Naive thymus-derived CD8-positive, alpha-beta T cell (primary cell): ENCODE measurements at regions not wholly inside any gene's neighbourhood (a gene's known extent, or its start where the extent isn't known, plus 50 kb on each side); places are given as distances from the start of the nearest gene placed in this dataset.

Experiments
- ATAC-seq, 2 donors: fragments of 150-1000 bp; cut with Tn5 transposase in 1 of 2; sonication (Bioruptor Pico), chemical (Tn5 transposase) in 1 of 2; 1 replicate in 1 of 2; 2 replicates in 1 of 2; pipeline ENCODE4 v1.10.0; 2021; ENCODE audit warnings: mild to moderate bottlenecking in 2 of 2, moderate library complexity in 2 of 2
- POLR2A ChIA-PET: fragments of 350-600 bp; sonication (Branson Sonifier 250); formaldehyde crosslinking; loops from one replicate; lab custom pipeline; 2021; ENCODE audit warnings: antibody characterized with exemption; lab: Charles Lee
- DNase-seq, 10 donors: peaks; one replicate each; pipeline versions ENCODE4 v3.0.0 to v3.0.0-alpha.2; 2020 to 2022
- H3K27ac Mint-ChIP-seq, 10 donors: one replicate each; pipeline ENCODE4 v1.8.0; 2020 to 2022; ENCODE audit warnings: mild to moderate bottlenecking in 10 of 10, mixed read lengths in 10 of 10, moderate library complexity in 4 of 10, inconsistent platforms in 1 of 10
- H3K27me3 Mint-ChIP-seq, 5 donors: one replicate each; pipeline ENCODE4 v1.8.0; 2021 to 2022; ENCODE audit warnings: mixed read lengths in 5 of 5
- H3K36me3 Mint-ChIP-seq, 3 donors: one replicate each; pipeline ENCODE4 v1.8.0; 2020 to 2022; ENCODE audit warnings: mixed read lengths in 3 of 3, mild to moderate bottlenecking in 2 of 3, inconsistent platforms in 1 of 3
- H3K4me1 Mint-ChIP-seq, 4 donors: one replicate each; pipeline ENCODE4 v1.8.0; 2021 to 2022; ENCODE audit warnings: mixed read lengths in 4 of 4
- H3K4me3 Mint-ChIP-seq, 10 donors: one replicate each; pipeline ENCODE4 v1.8.0; 2020 to 2022; ENCODE audit warnings: mild to moderate bottlenecking in 10 of 10, mixed read lengths in 10 of 10, moderate library complexity in 6 of 10, inconsistent platforms in 1 of 10
- H3K9me3 Mint-ChIP-seq, 9 donors: one replicate each; pipeline ENCODE4 v1.8.0; 2020 to 2022; ENCODE audit warnings: mixed read lengths in 9 of 9, mild to moderate bottlenecking in 3 of 9, inconsistent platforms in 1 of 9, moderate library complexity in 1 of 9

GRCh38 chr10:130751106-130751840 lies 560.2 kb downstream of the TCERG1L start:
- ATAC-seq, result no peak

GRCh38 chr10:130751851-130752250 lies 559.7 kb downstream of the TCERG1L start:
- DNase-seq, result no peak
- Mint-ChIP-seq H3K4me1 (no peaks in the 10 kb centered on the region), H3K27ac (no peak overlapping the region), H3K4me3 (no peak overlapping the region), H3K27me3 (peaks cover 0 to 12% (median 3%) of the 10 kb centered on the region in 5 donors), H3K9me3 (peaks cover 0 to 25% (median 8%) of the 10 kb centered on the region in 9 donors), H3K36me3 (no peaks in the 10 kb centered on the region)
- POLR2A ChIA-PET, result no interaction called here
- ATAC-seq, result no peak

More at GRCh38 chr10:130751106-130751840, 560.2 kb downstream of the TCERG1L start:
- Mint-ChIP-seq H3K27ac (no peak overlapping the region), H3K36me3 (no peaks in the 10 kb centered on the region), H3K4me1 (no peaks in the 10 kb centered on the region), H3K4me3 (no peak overlapping the region), H3K27me3 (peaks cover 0 to 12% (median 3%) of the 10 kb centered on the region in 5 donors), H3K9me3 (peaks cover 0 to 23% (median 8%) of the 10 kb centered on the region in 9 donors)
- POLR2A ChIA-PET, result no interaction called here
- no peak for DNase-seq

- DNase-seq (no peak), ATAC-seq (no peak)
- Mint-ChIP-seq H3K9me3 (peaks cover 0 to 25% (median 9%) of the 10 kb centered on the region in 9 donors), H3K36me3 (no peaks in the 10 kb centered on the region), H3K4me3 (no peak overlapping the region), H3K27me3 (no peaks in the 10 kb centered on the region), H3K4me1 (no peaks in the 10 kb centered on the region), H3K27ac (peak overlapping the region in 1 of 10 donors; percentile 33)
- POLR2A ChIA-PET, result no interaction called here
Observed at GRCh38 chr10:130756651-130757050, 554.9 kb downstream of the TCERG1L start.

GRCh38 chr10:130757271-130757670 lies 554.2 kb downstream of the TCERG1L start:
- H3K4me1 Mint-ChIP-seq, result no peaks in the 10 kb centered on the region
- POLR2A ChIA-PET, result no interaction called here
- DNase-seq (no peak), ATAC-seq (no peak)
- H3K4me3 Mint-ChIP-seq, result no peak overlapping the region
- H3K27ac Mint-ChIP-seq, result no peak overlapping the region
- H3K36me3 Mint-ChIP-seq, result no peaks in the 10 kb centered on the region
- H3K9me3 Mint-ChIP-seq, result peaks cover 0 to 25% (median 9%) of the 10 kb centered on the region in 9 donors
- peaks cover 0 to 4% (median 0%) of the 10 kb centered on the region in 5 donors for H3K27me3 Mint-ChIP-seq

GRCh38 chr10:130757821-130758489 lies 553.6 kb downstream of the TCERG1L start:
- Mint-ChIP-seq H3K27ac (no peak overlapping the region), H3K36me3 (no peaks in the 10 kb centered on the region), H3K4me1 (no peaks in the 10 kb centered on the region), H3K9me3 (peaks cover 0 to 25% (median 9%) of the 10 kb centered on the region in 9 donors), H3K4me3 (no peak overlapping the region), H3K27me3 (peaks cover 0 to 4% (median 0%) of the 10 kb centered on the region in 5 donors)
- ATAC-seq (no peak), DNase-seq (no peak)
- POLR2A ChIA-PET, result no interaction called here

- Mint-ChIP-seq H3K36me3 (no peaks in the 10 kb centered on the region), H3K4me1 (no peaks in the 10 kb centered on the region), H3K27me3 (peaks cover 0 to 6% (median 0%) of the 10 kb centered on the region in 5 donors), H3K4me3 (no peak overlapping the region), H3K9me3 (peaks cover 0 to 25% (median 9%) of the 10 kb centered on the region in 9 donors), H3K27ac (no peak overlapping the region)
- DNase-seq, result no peak
- POLR2A ChIA-PET, result no interaction called here
- ATAC-seq, result no peak
Observed at GRCh38 chr10:130758529-130758928, 553.0 kb downstream of the TCERG1L start.

- Mint-ChIP-seq H3K27me3 (peaks cover 0 to 14% (median 4%) of the 10 kb centered on the region in 5 donors), H3K9me3 (peaks cover 0 to 8% (median 0%) of the 10 kb centered on the region in 9 donors), H3K27ac (no peak overlapping the region), H3K4me1 (peaks cover 0 to 2% (median 0%) of the 10 kb centered on the region in 4 donors), H3K4me3 (no peak overlapping the region), H3K36me3 (peaks cover 0 to 4% (median 0%) of the 10 kb centered on the region in 3 donors)
- ATAC-seq (no peak), DNase-seq (no peak)
- POLR2A ChIA-PET, result no interaction called here
Observed at GRCh38 chr10:130761032-130761575, 550.4 kb downstream of the TCERG1L start.

- Mint-ChIP-seq H3K9me3 (peaks cover 0 to 8% (median 0%) of the 10 kb centered on the region in 9 donors), H3K4me1 (peaks cover 0 to 2% (median 0%) of the 10 kb centered on the region in 4 donors), H3K4me3 (no peak overlapping the region), H3K27ac (no peak overlapping the region), H3K27me3 (peaks cover 0 to 15% (median 4%) of the 10 kb centered on the region in 5 donors), H3K36me3 (peaks cover 0 to 4% (median 0%) of the 10 kb centered on the region in 3 donors)
- DNase-seq (no peak), ATAC-seq (no peak)
- POLR2A ChIA-PET, result no interaction called here
Observed at GRCh38 chr10:130761788-130762301, 549.7 kb downstream of the TCERG1L start.

- peaks cover 0 to 4% (median 0%) of the 10 kb centered on the region in 3 donors for H3K36me3 Mint-ChIP-seq
- ATAC-seq, result no peak
- POLR2A ChIA-PET, result no interaction called here
- no peak overlapping the region for H3K27ac Mint-ChIP-seq
- H3K9me3 Mint-ChIP-seq, result peaks cover 0 to 8% (median 0%) of the 10 kb centered on the region in 9 donors
- H3K27me3 Mint-ChIP-seq, result peaks cover 0 to 15% (median 4%) of the 10 kb centered on the region in 5 donors
- H3K4me3 Mint-ChIP-seq, result no peak overlapping the region
- H3K4me1 Mint-ChIP-seq, result peaks cover 0 to 2% (median 0%) of the 10 kb centered on the region in 4 donors
- DNase-seq, result no peak
Observed at GRCh38 chr10:130762491-130762890, 549.0 kb downstream of the TCERG1L start.

GRCh38 chr10:130763071-130763470 lies 548.5 kb downstream of the TCERG1L start:
- DNase-seq, result no peak
- POLR2A ChIA-PET, result no interaction called here

GRCh38 chr10:130763491-130763890 lies 548.0 kb downstream of the TCERG1L start:
- peaks cover 0 to 2% (median 0%) of the 10 kb centered on the region in 4 donors for H3K4me1 Mint-ChIP-seq
- no peak overlapping the region for H3K4me3 Mint-ChIP-seq
- H3K36me3 Mint-ChIP-seq, result peaks cover 0 to 4% (median 0%) of the 10 kb centered on the region in 3 donors
- peaks cover 0 to 15% (median 4%) of the 10 kb centered on the region in 5 donors for H3K27me3 Mint-ChIP-seq
- DNase-seq, result no peak
- no peak for ATAC-seq
- POLR2A ChIA-PET, result no interaction called here
- H3K9me3 Mint-ChIP-seq, result peaks cover 0 to 10% (median 6%) of the 10 kb centered on the region in 9 donors
- no peak overlapping the region for H3K27ac Mint-ChIP-seq

More at GRCh38 chr10:130763071-130763470, 548.5 kb downstream of the TCERG1L start:
- Mint-ChIP-seq H3K4me3 (no peak overlapping the region), H3K9me3 (peaks cover 0 to 6% (median 2%) of the 10 kb centered on the region in 9 donors), H3K4me1 (peaks cover 0 to 2% (median 0%) of the 10 kb centered on the region in 4 donors), H3K27me3 (peaks cover 0 to 15% (median 4%) of the 10 kb centered on the region in 5 donors), H3K36me3 (peaks cover 0 to 4% (median 0%) of the 10 kb centered on the region in 3 donors), H3K27ac (no peak overlapping the region)
- no peak for ATAC-seq

- peaks cover 0 to 2% (median 0%) of the 10 kb centered on the region in 4 donors for H3K4me1 Mint-ChIP-seq
- ATAC-seq, result no peak
- H3K36me3 Mint-ChIP-seq, result peaks cover 0 to 4% (median 0%) of the 10 kb centered on the region in 3 donors
- no peak overlapping the region for H3K27ac Mint-ChIP-seq
- H3K27me3 Mint-ChIP-seq, result peaks cover 0 to 15% (median 4%) of the 10 kb centered on the region in 5 donors
- H3K4me3 Mint-ChIP-seq, result no peak overlapping the region
- peaks cover 0 to 14% (median 7%) of the 10 kb centered on the region in 9 donors for H3K9me3 Mint-ChIP-seq
- POLR2A ChIA-PET, result no interaction called here
- no peak for DNase-seq
Observed at GRCh38 chr10:130764651-130765050, 546.9 kb downstream of the TCERG1L start.
